Calu3 (cell line): ENCODE measurements at regions not wholly inside any gene's neighbourhood (a gene's known extent, or its start where the extent isn't known, plus 50 kb on each side); places are given as distances from the start of the nearest gene placed in this dataset.

ENCODE experiments used
- BruUV-seq: library from RNA; stranded (reverse); fragments of 400-500 nt; replicated peaks from 2 replicates; lab custom pipeline; 2021; lab: Mats Ljungman, UMichigan
- CTCF ChIA-PET: fragments of 300-600 bp; sonication (Branson Sonifier 250); formaldehyde crosslinking; loops from one replicate; lab custom pipeline; 2022; ENCODE audit warnings: antibody characterized with exemption; lab: Charles Lee
- DNase-seq: peaks from one replicate; pipeline ENCODE4 v3.0.0; 2022
- H3K27ac Mint-ChIP-seq: one replicate; pipeline ENCODE4 v1.8.0; 2022; ENCODE audit warnings: mixed read lengths; ENCODE audit not compliant: unreplicated experiment
- H3K27me3 Mint-ChIP-seq: one replicate; pipeline ENCODE4 v1.8.0; 2022; ENCODE audit warnings: mixed read lengths; ENCODE audit not compliant: unreplicated experiment
- H3K36me3 Mint-ChIP-seq: one replicate; pipeline ENCODE4 v1.8.0; 2022; ENCODE audit warnings: mild to moderate bottlenecking, moderate library complexity, mixed read lengths; ENCODE audit not compliant: insufficient read depth, unreplicated experiment
- H3K4me1 Mint-ChIP-seq: one replicate; pipeline ENCODE4 v1.8.0; 2022; ENCODE audit warnings: mild to moderate bottlenecking, low read depth, mixed read lengths; ENCODE audit not compliant: unreplicated experiment
- H3K4me3 Mint-ChIP-seq: one replicate; pipeline ENCODE4 v1.8.0; 2022; ENCODE audit warnings: mild to moderate bottlenecking, low read depth, moderate library complexity, mixed read lengths; ENCODE audit not compliant: unreplicated experiment
- H3K9me3 Mint-ChIP-seq: one replicate; pipeline ENCODE4 v1.8.0; 2022; ENCODE audit warnings: low read depth, mixed read lengths; ENCODE audit not compliant: unreplicated experiment
- intact Hi-C: fragments of 100-400 bp; cut with micrococcal nuclease; formaldehyde crosslinking; loops from one replicate; pipeline ENCODE4 v1.10.0; 2022; ENCODE audit not compliant: unreplicated experiment
- TF ChIP-seq, protein P1 (sequence below): fragments of 200-600 bp; IDR thresholded peaks from one replicate; pipeline ENCODE4 v1.8.0; 2022; ENCODE audit warnings: antibody characterized with exemption; ENCODE audit not compliant: unreplicated experiment

DNA sequence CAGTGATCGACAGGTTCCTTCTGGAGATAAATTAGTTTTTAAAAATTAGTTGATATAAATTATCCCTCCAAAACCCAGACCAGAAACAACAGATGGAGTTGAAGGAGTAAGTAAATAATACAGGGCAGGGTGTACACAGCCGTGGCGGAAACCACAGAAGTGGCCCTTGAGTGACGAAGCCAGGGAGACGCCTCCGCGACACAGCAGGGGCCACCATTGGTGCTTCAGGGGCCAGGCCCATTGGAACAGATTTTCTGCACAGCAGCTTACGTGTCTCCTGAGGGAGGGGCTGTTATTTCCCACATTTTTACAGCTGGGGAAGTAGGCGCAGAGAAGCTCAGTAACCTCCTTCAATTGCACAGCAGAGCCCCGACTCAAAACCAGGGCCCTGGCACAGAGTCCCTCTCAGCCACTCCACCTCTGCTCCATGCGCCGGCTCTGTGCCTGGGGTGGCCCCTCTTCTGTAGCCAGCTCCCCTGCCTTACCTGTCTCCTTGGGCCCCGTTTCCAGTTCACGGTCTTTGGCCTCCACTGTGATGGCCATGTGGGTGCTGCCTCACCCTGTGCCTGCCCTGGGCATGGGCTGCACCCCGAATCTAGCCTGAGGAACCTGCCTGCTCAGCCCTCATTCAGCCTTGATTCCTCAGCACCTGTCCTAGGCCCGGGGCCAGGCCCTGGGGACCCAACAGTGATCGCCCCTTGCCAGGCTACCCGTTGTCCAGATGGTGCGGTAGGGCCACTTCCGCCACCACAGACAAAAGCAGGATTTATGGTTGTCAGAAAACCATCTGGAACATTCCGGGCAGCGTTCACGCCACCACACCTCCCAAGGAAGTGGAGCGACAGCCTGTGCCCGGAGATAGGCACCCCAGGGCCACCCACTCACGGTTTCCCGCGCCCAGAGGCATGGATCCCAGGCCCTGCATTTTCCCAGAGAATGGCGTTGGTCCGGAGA lies 128.5 kb upstream of the GSE1 start:
- no TSS peak for BruUV-seq
- DNase-seq = no peak
- CTCF ChIA-PET = interaction anchor here (0.6 to 1.3 kb wide), 3 partner anchors 9 to 73 kb away, joined by 3 to 4 read pairs (median 3); no protein-coding TSS in a partner anchor
- no peak overlapping the region for H3K27ac Mint-ChIP-seq
- peaks cover 72% of the 10 kb centered on the region for H3K27me3 Mint-ChIP-seq
- H3K36me3 Mint-ChIP-seq = no peaks in the 10 kb centered on the region
- no peaks in the 10 kb centered on the region for H3K9me3 Mint-ChIP-seq
- intact Hi-C loops = loop anchor here (5.0 kb wide), 1 partner anchor 73 kb away; no protein-coding TSS in a partner anchor
- peaks cover 23% of the 10 kb centered on the region for H3K4me1 Mint-ChIP-seq
- no peak overlapping the region for H3K4me3 Mint-ChIP-seq
- TF ChIP-seq, protein P1, sequence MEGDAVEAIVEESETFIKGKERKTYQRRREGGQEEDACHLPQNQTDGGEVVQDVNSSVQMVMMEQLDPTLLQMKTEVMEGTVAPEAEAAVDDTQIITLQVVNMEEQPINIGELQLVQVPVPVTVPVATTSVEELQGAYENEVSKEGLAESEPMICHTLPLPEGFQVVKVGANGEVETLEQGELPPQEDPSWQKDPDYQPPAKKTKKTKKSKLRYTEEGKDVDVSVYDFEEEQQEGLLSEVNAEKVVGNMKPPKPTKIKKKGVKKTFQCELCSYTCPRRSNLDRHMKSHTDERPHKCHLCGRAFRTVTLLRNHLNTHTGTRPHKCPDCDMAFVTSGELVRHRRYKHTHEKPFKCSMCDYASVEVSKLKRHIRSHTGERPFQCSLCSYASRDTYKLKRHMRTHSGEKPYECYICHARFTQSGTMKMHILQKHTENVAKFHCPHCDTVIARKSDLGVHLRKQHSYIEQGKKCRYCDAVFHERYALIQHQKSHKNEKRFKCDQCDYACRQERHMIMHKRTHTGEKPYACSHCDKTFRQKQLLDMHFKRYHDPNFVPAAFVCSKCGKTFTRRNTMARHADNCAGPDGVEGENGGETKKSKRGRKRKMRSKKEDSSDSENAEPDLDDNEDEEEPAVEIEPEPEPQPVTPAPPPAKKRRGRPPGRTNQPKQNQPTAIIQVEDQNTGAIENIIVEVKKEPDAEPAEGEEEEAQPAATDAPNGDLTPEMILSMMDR = no peak

DNA sequence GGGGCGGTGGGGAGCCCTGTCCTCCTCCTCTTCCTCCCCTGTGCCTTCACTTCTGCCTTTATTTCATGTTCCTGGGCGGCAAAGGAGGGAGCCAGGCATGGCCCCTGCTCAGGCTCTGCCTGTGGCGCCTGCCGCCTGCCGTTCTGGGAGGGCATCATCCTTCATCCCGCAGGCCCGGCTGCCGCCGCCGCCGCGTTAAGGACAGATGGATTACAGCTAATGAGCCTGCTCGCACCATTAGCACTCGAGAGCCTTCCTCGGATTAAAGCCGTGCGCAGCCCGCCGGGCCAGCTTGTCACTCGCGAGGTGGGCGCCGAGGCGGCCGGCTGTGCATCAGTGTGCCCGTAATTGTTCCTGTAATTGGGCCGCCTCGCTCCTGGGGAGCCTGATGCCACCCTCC lies 127.7 kb upstream of the GSE1 start:
- intact Hi-C loops = no loop called here

DNA sequence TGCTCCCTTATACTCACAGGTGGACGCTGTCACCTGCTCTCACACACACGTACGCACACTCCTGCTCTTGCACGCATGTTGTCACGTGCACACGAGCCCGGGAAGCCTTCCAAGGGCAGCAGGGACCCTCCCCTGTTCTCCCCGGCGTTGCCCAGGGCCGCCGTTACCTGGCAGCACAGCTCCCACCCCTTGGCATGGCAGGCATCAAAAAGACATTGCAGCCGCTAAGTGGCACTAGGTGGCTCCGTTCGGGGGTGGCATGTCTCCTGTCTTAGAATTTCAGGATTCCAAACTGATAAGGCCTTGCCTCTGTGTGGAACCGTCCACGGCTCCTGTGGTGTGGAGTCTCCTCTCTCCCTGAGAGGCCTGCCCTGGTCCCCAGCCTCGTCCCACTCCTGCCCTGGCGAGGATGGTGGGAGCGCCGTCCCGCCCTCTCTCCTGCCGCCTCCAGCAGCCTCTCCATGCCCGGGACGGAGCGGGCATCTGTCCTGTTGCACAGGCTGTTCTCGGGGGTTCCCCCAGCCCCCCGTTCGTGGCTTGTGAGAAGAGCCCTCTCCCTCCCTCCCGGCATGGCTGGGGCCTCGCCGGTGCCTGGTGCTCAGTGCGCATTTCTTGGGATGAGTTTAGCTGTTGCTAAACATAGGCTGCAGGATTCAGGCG lies 126.7 kb upstream of the GSE1 start:
- H3K4me3 Mint-ChIP-seq = no peak overlapping the region
- CTCF ChIA-PET = interaction anchor here (0.6 to 1.6 kb wide), 4 partner anchors 28 to 124 kb away, joined by 4 to 9 read pairs (median 4); no protein-coding TSS in a partner anchor
- H3K9me3 Mint-ChIP-seq = no peaks in the 10 kb centered on the region
- DNase-seq = peak; percentile 42
- no TSS peak for BruUV-seq
- H3K27ac Mint-ChIP-seq = no peak overlapping the region
- TF ChIP-seq, protein P1 = no peak
- intact Hi-C loops = no loop called here
- peaks cover 68% of the 10 kb centered on the region for H3K27me3 Mint-ChIP-seq
- peaks cover 8% of the 10 kb centered on the region for H3K4me1 Mint-ChIP-seq
- H3K36me3 Mint-ChIP-seq = peaks cover 4% of the 10 kb centered on the region

More for the DNA sequence above, 127.7 kb upstream of the GSE1 start:
- Mint-ChIP-seq H3K4me3 (no peak overlapping the region), H3K27ac (no peak overlapping the region), H3K9me3 (no peaks in the 10 kb centered on the region), H3K36me3 (no peaks in the 10 kb centered on the region), H3K4me1 (peaks cover 18% of the 10 kb centered on the region), H3K27me3 (peaks cover 78% of the 10 kb centered on the region)
- BruUV-seq = no TSS peak
- DNase-seq = no peak
- TF ChIP-seq, protein P1 = no peak
- CTCF ChIA-PET = interaction anchor here (1.2 to 1.6 kb wide), 3 partner anchors 8 to 78 kb away, joined by 3 to 4 read pairs (median 4); no protein-coding TSS in a partner anchor

DNA sequence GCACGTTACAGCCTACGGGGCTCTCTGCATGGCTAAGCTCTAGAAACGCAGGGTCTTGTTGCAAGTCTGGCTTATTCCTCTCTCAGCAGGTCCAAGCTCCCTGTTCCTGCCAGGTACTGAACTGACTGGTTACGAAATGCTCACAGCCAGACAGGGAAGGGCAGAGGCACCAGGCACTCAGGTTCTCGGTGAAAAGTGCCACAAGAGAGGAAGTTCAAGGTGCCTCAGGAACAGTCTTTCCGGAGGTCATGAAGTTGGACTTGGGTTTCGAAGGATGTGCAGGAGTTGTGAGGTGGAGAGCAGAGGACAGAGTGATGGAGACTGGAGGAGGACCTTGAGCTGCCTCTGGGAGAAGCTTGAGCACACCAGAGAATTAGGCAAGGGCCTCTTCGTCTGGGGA lies 124.7 kb upstream of the GSE1 start:
- Mint-ChIP-seq H3K27ac (no peak overlapping the region), H3K27me3 (peaks cover 57% of the 10 kb centered on the region), H3K4me3 (no peak overlapping the region), H3K4me1 (peaks cover 8% of the 10 kb centered on the region), H3K9me3 (no peaks in the 10 kb centered on the region), H3K36me3 (peaks cover 4% of the 10 kb centered on the region)
- TF ChIP-seq, protein P1 = no peak
- CTCF ChIA-PET = interaction anchor here (0.8 to 1.2 kb wide), 2 partner anchors 8 to 26 kb away, joined by 3 read pairs; no protein-coding TSS in a partner anchor
- intact Hi-C loops = no loop called here
- no TSS peak for BruUV-seq
- no peak for DNase-seq
